OCI-LY3 (cell line): ENCODE measurements at regions not wholly inside any gene's neighbourhood (a gene's known extent, or its start where the extent isn't known, plus 50 kb on each side); places are given as distances from the start of the nearest gene placed in this dataset.

ENCODE experiments used
- H2AFZ ChIP-seq: fragments of 200-600, 300-600 bp; shearing (Covaris generic); 2 replicates; pipeline ENCODE4 v1.6.0; 2014; ENCODE audit warnings: antibody characterized with exemption, low read depth, low read length
- H3K27ac ChIP-seq: fragments of 200-600, 300-600 bp; sonication (generic); 2 replicates; pipeline ENCODE4 v1.5.1; 2014; ENCODE audit warnings: mild to moderate bottlenecking, low read length, moderate library complexity, mixed read lengths
- H3K27me3 ChIP-seq: fragments of 200-600, 300-600 bp; sonication (generic); 2 replicates; pipeline ENCODE4 v1.6.1; 2014; ENCODE audit warnings: low read depth, low read length, mixed read lengths
- H3K36me3 ChIP-seq: fragments of 200-600, 300-600 bp; sonication (generic); replicated peaks from 2 replicates; pipeline ENCODE3; 2014; ENCODE audit warnings: low read depth, low read length, mixed read lengths
- H3K4me1 ChIP-seq: fragments of 300-600, 200-600 bp; sonication (generic); 2 replicates; pipeline ENCODE4 v1.6.1; 2014; ENCODE audit warnings: low read length, mixed read lengths
- H3K4me2 ChIP-seq: fragments of 200-600, 300-600 bp; sonication (generic); 2 replicates; pipeline ENCODE4 v1.6.1; 2014; ENCODE audit warnings: low read length, mixed read lengths
- H3K4me3 ChIP-seq: fragments of 300-600, 200-600 bp; sonication (generic); 2 replicates; pipeline ENCODE4 v1.5.1; 2014; ENCODE audit warnings: antibody characterized with exemption, mild to moderate bottlenecking, low read length, moderate library complexity
- H3K79me2 ChIP-seq: fragments of 300-600, 200-600 bp; shearing (Covaris generic); 2 replicates; pipeline ENCODE4 v1.6.1; 2014; ENCODE audit warnings: mild to moderate bottlenecking, low read length, mixed read lengths
- H3K9ac ChIP-seq: fragments of 300-600, 200-600 bp; shearing (Covaris generic); 2 replicates; pipeline ENCODE4 v1.6.0; 2014; ENCODE audit warnings: mild to moderate bottlenecking, low read length, moderate library complexity
- H3K9me3 ChIP-seq: fragments of 200-600, 300-600 bp; shearing (Covaris generic); 2 replicates; pipeline ENCODE4 v1.6.1; 2014; ENCODE audit warnings: low read length, mixed read lengths; ENCODE audit not compliant: insufficient read depth
- H4K20me1 ChIP-seq: fragments of 200-600, 300-600 bp; sonication (generic); 2 replicates; pipeline ENCODE4 v1.6.1; 2016; ENCODE audit warnings: low read length, mixed read lengths; ENCODE audit not compliant: insufficient read depth
- EZH2phosphoT487 ChIP-seq: fragments of 200-600 bp; shearing (Covaris generic); IDR thresholded peaks from 2 replicates; pipeline ENCODE4 v1.6.1; 2018; ENCODE audit warnings: antibody characterized with exemption, mixed run types, low read depth
- TF ChIP-seq, protein P1 (sequence below): fragments of 200-600, 300-600 bp; sonication (generic); IDR thresholded peaks from 2 replicates; pipeline ENCODE4 v1.5.1; 2014; ENCODE audit warnings: antibody characterized with exemption, low read length, low read depth

DNA sequence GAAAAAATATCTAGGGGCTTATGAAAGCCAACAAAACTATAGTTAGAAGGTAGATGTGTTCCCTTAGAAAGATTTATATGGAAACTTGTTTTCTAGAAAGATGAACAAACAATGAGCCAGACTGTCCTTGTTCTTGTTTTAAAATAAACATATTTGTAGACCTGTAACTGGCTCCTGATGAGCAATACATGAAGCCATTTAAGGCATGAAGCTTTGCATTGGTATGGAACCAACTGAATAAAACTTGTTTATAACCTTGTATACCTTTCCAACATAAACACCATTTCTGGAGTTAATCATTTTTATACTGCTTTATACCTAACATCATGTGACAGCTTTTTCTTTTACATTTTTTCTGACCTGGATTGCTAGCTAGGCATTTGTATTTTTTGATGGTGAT is 247.8 kb downstream of the PRL start:
- no peaks in the 10 kb centered on the region for H3K4me1 ChIP-seq
- H3K27ac ChIP-seq = no peak overlapping the region
- H3K36me3 ChIP-seq = no peaks in the 10 kb centered on the region
- TF ChIP-seq, protein P1, sequence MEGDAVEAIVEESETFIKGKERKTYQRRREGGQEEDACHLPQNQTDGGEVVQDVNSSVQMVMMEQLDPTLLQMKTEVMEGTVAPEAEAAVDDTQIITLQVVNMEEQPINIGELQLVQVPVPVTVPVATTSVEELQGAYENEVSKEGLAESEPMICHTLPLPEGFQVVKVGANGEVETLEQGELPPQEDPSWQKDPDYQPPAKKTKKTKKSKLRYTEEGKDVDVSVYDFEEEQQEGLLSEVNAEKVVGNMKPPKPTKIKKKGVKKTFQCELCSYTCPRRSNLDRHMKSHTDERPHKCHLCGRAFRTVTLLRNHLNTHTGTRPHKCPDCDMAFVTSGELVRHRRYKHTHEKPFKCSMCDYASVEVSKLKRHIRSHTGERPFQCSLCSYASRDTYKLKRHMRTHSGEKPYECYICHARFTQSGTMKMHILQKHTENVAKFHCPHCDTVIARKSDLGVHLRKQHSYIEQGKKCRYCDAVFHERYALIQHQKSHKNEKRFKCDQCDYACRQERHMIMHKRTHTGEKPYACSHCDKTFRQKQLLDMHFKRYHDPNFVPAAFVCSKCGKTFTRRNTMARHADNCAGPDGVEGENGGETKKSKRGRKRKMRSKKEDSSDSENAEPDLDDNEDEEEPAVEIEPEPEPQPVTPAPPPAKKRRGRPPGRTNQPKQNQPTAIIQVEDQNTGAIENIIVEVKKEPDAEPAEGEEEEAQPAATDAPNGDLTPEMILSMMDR = no peak
- no peak for TF ChIP-seq EZH2phosphoT487
- no peaks in the 10 kb centered on the region for H3K79me2 ChIP-seq
- no peak overlapping the region for H3K4me3 ChIP-seq
- H3K9me3 ChIP-seq = no peaks in the 10 kb centered on the region
- no peak overlapping the region for H3K4me2 ChIP-seq
- no peak overlapping the region for H2AFZ ChIP-seq
- H3K9ac ChIP-seq = no peak overlapping the region
- no peaks in the 10 kb centered on the region for H3K27me3 ChIP-seq
- no peaks in the 10 kb centered on the region for H4K20me1 ChIP-seq

DNA sequence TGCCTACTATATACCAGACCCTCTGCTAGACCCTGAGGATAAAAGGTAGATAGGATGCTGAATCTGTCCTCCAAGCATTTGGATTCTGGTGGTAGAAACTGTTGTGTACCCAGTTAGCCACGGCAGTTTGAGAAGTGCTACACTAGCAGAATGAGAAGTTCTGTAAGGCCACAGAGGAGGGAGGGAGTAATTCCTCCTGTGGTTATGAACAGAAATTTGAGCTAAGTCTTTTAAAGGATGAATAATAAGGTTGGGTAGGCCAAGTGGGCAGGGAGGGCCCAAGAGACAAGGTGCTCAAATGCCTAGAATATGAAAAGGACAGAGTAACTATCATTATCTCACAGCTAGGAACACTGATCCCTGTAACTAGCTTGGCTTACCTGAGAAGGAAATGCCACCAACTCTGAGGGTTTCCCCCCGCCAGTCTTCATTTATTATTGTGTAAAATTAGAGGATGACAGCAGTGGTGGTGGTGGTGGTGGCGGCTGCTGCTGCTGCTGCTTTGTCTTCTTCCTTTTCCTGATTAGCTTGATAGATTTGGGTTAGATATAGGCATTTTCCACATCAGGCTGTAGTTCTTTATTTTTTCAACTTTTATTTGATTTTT is 243.3 kb downstream of the PRL start:
- H3K27ac ChIP-seq = no peak overlapping the region
- no peaks in the 10 kb centered on the region for H3K36me3 ChIP-seq

DNA sequence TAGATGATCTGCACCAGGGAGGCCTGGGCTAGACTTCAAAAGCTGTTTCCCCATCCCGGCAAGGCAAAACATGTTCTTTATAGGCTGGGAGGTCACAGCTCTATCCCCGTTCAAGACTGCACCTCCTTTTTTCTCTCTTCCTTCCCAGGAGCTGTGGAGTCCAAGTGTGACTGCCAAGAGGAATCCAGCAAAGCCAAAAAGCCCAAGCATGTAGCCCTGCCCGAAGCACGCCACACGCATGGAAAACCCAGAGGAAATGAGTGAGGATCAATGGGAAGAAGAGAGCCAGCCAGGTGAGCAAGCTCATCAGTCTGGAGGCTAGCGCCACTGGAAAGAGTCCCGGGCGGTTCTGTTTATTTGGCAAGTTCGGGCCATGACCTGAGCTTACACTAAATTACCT is 240.4 kb downstream of the PRL start:
- Histone ChIP-seq H3K4me3 (no peak overlapping the region), H3K9ac (no peak overlapping the region), H3K4me2 (no peak overlapping the region), H3K36me3 (no peaks in the 10 kb centered on the region), H3K4me1 (peaks cover 34% of the 10 kb centered on the region), H2AFZ (no peak overlapping the region), H3K79me2 (no peaks in the 10 kb centered on the region), H3K27me3 (no peaks in the 10 kb centered on the region), H4K20me1 (no peaks in the 10 kb centered on the region), H3K27ac (no peak overlapping the region), H3K9me3 (0 out of 2 replicates have a peak, but pooled peaks cover 3% of the 10 kb centered on the region)
- TF ChIP-seq EZH2phosphoT487 = no peak
- TF ChIP-seq, protein P1 = no peak

More for the DNA sequence above, 243.3 kb downstream of the PRL start:
- H3K4me3 ChIP-seq = no peak overlapping the region
- no peak overlapping the region for H3K9ac ChIP-seq
- H3K9me3 ChIP-seq = 0 out of 2 replicates have a peak, but pooled peaks cover 3% of the 10 kb centered on the region
- no peaks in the 10 kb centered on the region for H4K20me1 ChIP-seq
- TF ChIP-seq EZH2phosphoT487 = no peak
- TF ChIP-seq, protein P1 = no peak
- peaks cover 5% of the 10 kb centered on the region for H3K4me1 ChIP-seq
- H3K79me2 ChIP-seq = no peaks in the 10 kb centered on the region
- H3K27me3 ChIP-seq = no peaks in the 10 kb centered on the region
- no peak overlapping the region for H2AFZ ChIP-seq
- no peak overlapping the region for H3K4me2 ChIP-seq

DNA sequence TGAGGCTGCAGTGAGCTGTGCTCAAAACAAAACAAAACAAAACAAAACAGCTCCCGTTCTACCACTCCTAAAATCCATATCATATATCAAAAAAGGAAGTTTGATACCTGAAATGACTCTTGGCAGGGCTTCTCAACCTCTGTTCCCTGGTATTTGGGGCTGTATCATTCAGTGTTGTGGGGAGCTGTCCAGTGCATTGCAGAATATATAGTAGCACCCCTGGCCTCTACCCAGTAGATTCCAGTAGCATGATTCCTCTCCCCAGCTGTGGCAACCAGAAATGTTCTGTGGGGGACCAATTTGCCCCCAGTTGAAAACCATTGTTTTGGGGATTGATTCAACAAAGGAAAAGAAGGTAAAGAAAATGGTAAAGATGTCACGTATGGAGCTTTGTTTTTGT is 238.9 kb downstream of the PRL start:
- Histone ChIP-seq H2AFZ (no peak overlapping the region), H3K9me3 (0 out of 2 replicates have a peak, but pooled peaks cover 3% of the 10 kb centered on the region), H3K4me2 (no peak overlapping the region), H4K20me1 (no peaks in the 10 kb centered on the region), H3K27me3 (no peaks in the 10 kb centered on the region), H3K36me3 (no peaks in the 10 kb centered on the region), H3K27ac (no peak overlapping the region), H3K79me2 (no peaks in the 10 kb centered on the region), H3K9ac (no peak overlapping the region), H3K4me1 (peaks cover 50% of the 10 kb centered on the region), H3K4me3 (no peak overlapping the region)
- no peak for TF ChIP-seq EZH2phosphoT487
- TF ChIP-seq, protein P1 = no peak
